NCI-H446 (cell line): ENCODE measurements at regions not wholly inside any gene's neighbourhood (a gene's known extent, or its start where the extent isn't known, plus 50 kb on each side); places are given as distances from the start of the nearest gene placed in this dataset.

ENCODE experiments used
- DNase-seq, 2 experiments: peaks; one replicate each; lab custom pipeline; 2025; lab: John Stamatoyannopoulos, UW

DNA sequence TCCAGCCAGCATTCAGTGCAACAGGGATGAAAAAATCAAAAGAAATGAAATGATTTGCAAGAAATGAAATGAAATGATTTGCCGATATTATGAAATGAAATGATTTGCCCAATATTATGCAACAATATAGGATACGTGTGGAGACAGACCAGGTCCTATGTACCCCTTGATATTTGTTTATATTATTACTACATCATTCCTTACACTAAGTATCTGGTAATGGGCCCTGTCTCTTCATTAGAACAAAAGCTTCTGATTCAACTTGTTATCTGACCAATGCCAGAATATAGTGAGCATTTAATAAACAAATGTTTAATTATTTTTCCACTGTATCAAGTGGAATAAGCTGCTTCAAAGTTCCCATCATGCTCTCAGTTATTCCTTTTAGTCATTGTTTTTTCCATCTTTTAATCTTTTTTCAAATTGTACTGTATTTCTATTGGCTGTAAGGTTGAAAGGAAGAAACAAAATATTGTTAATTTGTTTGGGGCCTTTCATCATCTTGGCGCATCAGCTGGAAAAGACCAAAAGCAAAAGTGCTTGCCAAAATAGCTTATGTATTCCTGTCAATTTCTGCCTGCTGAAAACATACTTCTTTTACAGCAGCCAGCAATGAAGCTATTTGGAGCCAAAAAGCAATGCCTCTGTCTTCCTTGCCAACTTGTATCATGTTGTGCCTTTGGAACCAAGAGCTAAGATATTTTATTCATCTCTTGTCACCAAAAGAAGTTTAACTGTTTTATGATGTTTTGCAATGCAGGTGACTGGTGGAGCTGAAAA, 2314.9 kb downstream of the LRRC4C start:
- DNase-seq, result peak; percentile 42 to 82

GRCh38 chr11:39139581-39139980, 2319.9 kb downstream of the LRRC4C start:
- no peak for DNase-seq

GRCh38 chr11:39120890-39121289, 2338.6 kb downstream of the LRRC4C start:
- no peak for DNase-seq

GRCh38 chr11:39113606-39114005, 2345.8 kb downstream of the LRRC4C start:
- DNase-seq, result no peak

DNA sequence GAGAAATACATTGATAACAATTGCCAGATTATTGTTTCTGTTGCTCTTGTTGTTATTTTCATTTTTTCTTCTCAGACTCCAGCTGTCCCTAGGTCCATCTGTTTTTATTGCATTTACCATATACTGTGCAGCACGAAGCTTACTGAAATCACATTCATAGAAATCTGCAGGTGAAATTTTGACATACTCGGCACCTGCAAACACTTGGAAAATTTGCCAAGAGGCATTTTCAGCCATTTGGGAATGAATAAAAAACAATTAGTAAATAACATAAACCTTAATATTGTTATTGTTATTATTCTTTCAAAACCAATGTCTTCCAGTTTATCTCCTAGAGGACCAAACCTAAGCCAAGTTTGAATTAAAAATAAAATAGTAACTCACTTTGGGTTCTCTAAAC, 2357.2 kb downstream of the LRRC4C start:
- DNase-seq, result no peak

DNA sequence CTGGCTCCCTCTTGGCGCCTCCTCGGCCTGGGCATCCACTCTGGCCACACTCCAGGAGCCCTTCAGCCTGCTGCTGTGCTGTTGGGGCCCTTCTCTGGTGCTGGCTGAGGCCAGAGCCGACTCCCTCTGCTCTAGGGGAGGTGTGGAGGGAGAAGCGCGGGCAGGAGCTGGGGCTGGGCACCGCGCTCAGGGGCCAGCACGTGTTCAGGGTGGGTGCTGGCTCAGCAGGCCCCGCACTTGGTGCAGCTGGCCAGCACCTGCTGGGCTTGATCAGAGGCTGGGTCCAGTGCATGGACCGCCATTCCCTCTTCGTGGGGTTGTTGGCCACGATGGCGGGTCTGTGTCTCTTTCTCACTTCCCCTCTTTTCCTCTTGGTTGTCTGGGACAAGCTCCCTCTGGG, 2381.0 kb downstream of the LRRC4C start:
- DNase-seq, result no peak

DNA sequence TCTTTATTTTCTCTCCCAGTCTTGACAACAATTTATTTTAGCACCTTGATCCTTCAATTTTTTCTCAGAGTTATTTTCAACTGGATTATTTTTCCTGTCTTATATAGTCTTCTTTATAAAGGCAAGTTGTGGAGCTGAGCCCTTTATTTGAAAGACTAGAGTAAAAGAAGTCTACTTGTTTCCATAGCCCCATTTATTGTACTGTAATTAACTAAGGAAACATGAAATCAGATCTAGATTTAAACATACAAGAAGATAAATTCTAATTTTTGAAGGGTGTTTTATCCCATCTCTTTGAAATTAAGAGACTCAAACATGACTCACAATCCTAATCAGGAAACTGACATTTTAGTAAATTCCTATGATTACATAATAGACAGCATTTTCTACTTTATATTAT, 2421.8 kb downstream of the LRRC4C start:
- DNase-seq, result no peak

DNA sequence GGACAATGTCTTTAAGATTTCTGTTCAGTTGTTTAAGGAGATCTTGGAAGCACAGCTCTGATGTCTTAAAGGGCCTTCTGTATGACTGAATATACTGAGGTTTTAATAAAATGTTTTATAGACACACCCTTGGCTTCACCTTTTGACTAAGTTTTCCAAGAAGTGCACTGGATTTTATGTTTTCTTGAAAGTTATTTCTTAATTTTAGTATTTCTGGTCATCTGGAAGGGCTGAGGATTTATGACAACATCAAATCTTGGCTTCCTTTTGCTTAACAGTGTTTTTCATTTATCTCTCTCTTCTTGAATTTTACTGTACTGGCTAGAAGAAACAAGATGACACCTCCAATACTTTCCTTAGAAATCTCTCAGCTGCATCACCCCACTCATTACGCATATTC, 2423.4 kb downstream of the LRRC4C start:
- no peak for DNase-seq

DNA sequence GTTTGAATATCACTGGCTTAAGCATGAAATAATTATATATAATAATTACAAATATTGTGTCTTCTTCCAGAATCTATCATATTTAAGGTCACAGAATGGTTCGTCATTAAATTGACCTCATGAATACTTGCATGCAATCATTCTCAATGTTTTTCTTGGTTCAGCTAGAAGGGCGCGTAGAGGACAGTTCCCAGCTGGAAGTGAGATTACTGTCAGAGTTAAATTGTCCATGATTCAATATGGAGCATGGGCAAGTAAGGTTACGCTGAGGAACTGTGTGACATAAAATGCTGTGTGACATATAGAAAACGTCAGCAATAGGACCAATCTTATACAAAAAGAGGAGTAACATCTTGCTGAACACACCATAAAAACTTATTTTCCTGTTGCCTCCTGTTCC, 2423.5 kb upstream of the RAG2 start:
- DNase-seq, result no peak

DNA sequence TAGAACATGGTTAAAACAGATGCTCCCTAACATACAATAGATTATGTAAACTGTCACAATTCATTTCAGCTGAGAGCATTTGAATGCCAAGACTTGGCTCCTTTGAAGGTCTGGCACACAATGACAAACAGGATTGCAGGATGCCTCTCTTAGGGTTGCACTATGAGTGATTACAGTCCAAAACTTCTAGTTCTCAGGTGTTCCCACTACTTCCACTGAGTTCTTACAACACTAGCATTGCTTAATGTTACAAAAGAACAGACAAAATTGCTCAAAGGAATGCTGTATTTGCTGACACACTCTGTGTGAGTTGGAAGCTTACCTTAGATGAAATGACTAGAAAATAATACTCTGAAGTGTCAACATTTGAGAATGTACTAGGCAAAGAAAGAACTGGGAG, 2413.8 kb upstream of the RAG2 start:
- DNase-seq, result peak in 1 of 2 experiments; percentile 71

DNA sequence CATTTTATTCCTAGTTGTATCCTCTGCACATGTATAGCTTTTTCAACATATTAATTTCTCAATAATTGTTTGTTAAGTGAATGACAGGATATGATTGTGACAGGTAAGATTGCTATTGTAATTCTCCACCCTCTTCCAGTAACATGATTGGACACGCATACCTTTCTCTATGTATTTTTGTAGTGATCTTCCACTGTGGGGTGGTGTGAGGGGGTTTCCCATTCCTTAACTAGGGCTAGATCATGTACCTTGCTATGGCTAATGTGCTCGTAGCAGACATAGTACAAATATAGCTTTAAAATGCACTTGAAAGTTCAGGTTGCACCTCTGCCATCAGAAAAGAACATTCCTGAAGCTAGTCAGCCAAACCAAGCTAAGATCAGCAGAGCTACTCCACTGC, 2392.8 kb upstream of the RAG2 start:
- DNase-seq, result no peak

DNA sequence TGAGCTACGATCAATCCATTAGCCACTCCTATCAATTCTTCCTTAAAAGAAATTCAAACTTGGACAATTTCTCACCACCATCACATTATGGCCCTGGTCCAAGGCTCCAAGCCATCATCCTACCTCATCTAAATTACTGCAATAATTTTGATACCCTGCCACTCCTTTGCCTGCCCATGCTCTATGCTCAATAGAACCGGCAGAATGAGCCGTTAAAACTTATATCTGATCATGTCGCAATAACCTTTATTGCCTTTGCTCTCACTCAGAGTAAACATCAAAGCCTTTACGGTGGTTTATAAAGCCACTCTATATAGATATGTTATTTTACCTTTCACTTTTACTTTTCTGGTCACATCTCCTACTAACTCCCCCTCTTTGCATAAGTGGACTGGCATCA, 2392.1 kb upstream of the RAG2 start:
- DNase-seq, result no peak

DNA sequence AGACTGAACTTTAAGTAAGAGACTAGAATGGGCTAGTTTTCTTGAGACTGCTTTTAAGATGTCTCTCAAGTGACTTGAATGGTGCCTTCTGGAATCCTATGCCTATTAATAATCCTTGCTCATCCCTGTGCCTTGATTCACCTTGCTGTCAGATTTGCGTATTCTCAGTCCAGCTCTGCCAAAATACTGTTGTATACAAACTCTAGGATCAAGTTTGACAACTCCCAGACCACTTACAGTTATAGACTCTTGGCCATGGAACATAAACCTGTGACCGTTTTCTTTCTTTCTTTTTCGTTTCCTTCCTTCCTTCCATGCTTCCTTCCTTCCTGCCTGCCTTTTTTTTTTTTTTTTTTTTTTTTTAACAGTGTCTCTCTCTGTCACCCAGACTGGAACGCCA, 2390.9 kb upstream of the RAG2 start:
- no peak for DNase-seq

- DNase-seq, result no peak
These were observed 2374.2 kb upstream of the RAG2 start for GRCh38 chr11:38972220-38972619.

GRCh38 chr11:38971141-38971540, 2373.1 kb upstream of the RAG2 start:
- no peak for DNase-seq

DNA sequence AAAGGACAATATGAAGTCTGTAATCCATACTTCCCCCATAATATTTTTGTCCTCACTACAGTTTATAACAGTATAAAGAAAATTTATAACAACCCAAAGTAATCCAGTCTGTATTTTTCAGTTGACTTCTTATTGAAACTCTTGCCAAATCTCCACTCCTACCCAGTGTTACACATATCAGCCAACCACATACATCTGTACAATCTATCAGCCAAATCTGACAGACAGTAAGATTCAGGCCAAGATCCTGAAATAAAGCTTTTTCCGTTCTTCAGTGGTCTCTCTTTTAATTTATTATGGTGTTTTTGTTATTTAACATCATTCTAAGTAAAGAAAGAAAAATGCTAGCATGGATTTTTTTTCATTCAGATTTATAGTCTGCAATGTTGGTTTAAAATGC, 2370.9 kb upstream of the RAG2 start:
- peak in 1 of 2 experiments; percentile 27 for DNase-seq

- no peak for DNase-seq
These were observed 2354.7 kb upstream of the RAG2 start for GRCh38 chr11:38952698-38953097.

DNA sequence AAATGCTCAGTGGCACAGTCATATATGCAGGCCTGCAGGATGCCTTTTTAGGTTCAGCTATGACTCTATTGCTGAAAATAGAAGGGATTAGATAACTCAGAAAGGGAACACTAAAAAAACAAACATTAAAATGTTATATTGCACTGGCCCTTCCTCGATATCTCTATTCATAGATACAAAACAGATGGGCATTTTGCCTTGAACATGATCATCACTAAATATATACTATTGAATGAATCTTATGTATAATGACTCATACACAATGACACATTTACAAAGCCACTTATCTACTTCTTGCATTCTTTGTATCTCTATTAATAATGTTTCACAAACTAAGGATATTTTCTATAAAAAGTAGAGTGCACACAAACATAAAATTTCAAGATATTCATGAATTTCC, 2352.8 kb upstream of the RAG2 start:
- no peak for DNase-seq

GRCh38 chr11:38948392-38948791, 2350.4 kb upstream of the RAG2 start:
- DNase-seq, result no peak

- no peak for DNase-seq
These were observed 2339.7 kb upstream of the RAG2 start for GRCh38 chr11:38937709-38938108.

- no peak for DNase-seq
These were observed 2337.9 kb upstream of the RAG2 start for GRCh38 chr11:38935941-38936340.

GRCh38 chr11:38927993-38928392, 2330.0 kb upstream of the RAG2 start:
- no peak for DNase-seq

- no peak for DNase-seq
These were observed 2326.6 kb upstream of the RAG2 start for GRCh38 chr11:38924644-38925043.

DNA sequence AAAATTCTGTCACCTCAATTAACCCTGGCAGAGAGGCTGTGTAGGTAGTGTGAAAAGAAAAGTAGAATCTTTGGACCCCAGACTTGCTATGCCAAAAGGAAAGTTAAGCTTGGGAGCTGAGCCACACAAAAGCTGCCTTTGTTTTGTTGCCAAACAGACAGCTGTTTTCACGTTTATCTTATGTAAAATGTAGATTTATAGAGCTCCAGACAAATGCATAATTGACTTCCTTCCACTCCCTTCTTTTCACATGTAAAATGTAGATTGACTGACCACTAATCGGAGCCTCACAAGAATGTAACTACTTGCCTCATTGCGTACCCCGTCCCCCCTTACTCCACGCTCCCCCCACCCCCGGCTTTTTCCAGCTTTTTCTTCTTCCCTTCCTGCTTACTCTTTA, 2302.2 kb upstream of the RAG2 start:
- no peak for DNase-seq
